Kidney (tissue), 13 donors: ENCODE measurements at regions not wholly inside any gene's neighbourhood (a gene's known extent, or its start where the extent isn't known, plus 50 kb on each side); places are given as distances from the start of the nearest gene placed in this dataset.

Experiments
- DNase-seq, 5 donors: peaks; one replicate each; pipeline ENCODE4 v3.0.0-alpha.2; 2013 to 2020
- FAIRE-seq: peaks from 2 replicates; lab custom pipeline; 2012; peaks lifted over from hg19 to GRCh38; lab: Jason Lieb, UNC
- H3K27ac ChIP-seq, 2 donors: one replicate each; pipeline ENCODE4 v1.7.0; 2013; ENCODE audit warnings: low read depth in 2 of 2, low read length in 2 of 2, inconsistent platforms in 1 of 2
- H3K27me3 ChIP-seq: one replicate; pipeline ENCODE4 v1.7.1; 2013; ENCODE audit warnings: low read length, inconsistent platforms; ENCODE audit not compliant: control insufficient read depth, insufficient read depth
- H3K36me3 ChIP-seq, 3 donors: one replicate each; pipeline versions ENCODE4 v1.7.0 to v1.7.1; 2013; ENCODE audit warnings: low read length in 3 of 3, control low read depth in 1 of 3, inconsistent platforms in 1 of 3; ENCODE audit not compliant: insufficient read depth in 3 of 3, control insufficient read depth in 2 of 3
- H3K4me1 ChIP-seq, 3 donors: one replicate each; pipeline versions ENCODE4 v1.7.0 to v1.7.1; 2013; ENCODE audit warnings: low read length in 3 of 3, inconsistent platforms in 1 of 3, low read depth in 1 of 3; ENCODE audit not compliant: control insufficient read depth in 2 of 3, insufficient read depth in 2 of 3
- H3K4me3 ChIP-seq, 3 donors: one replicate each; pipeline versions ENCODE4 v1.7.0 to v1.8.1; 2013; ENCODE audit warnings: low read length in 3 of 3, control low read depth in 1 of 3, inconsistent platforms in 1 of 3
- H3K9ac ChIP-seq, 3 donors: one replicate each; pipeline versions ENCODE4 v1.7.0 to v1.7.1; 2013; ENCODE audit warnings: low read length in 3 of 3, control low read depth in 1 of 3, inconsistent platforms in 1 of 3
- H3K9me3 ChIP-seq, 3 donors: one replicate each; pipeline versions ENCODE4 v1.7.0 to v1.7.1; 2013; ENCODE audit warnings: low read length in 3 of 3, control low read depth in 1 of 3, inconsistent platforms in 1 of 3; ENCODE audit not compliant: control insufficient read depth in 2 of 3, insufficient read depth in 1 of 3
- CTCF ChIP-seq: IDR thresholded peaks from 3 replicates; pipeline ENCODE4 v1.5.1; 2012; ENCODE audit warnings: mild to moderate bottlenecking, moderate library complexity, borderline replicate concordance; ENCODE audit not compliant: insufficient read depth; ENCODE audit errors: extremely low read depth
- intact Hi-C: fragments of 100-400 bp; cut with DNase I; formaldehyde crosslinking; loops from one replicate; pipeline ENCODE4 v1.11.1; 2022
- donor health status: control.
- donor health status: control.
- donor health status: control.
- donor health status: control.
- donor health status: control.
- donor health status: DM: yes; HTN: yes; CAD: no.
- donor health status: Normal renal cell carcinoma (clear cell type).

DNA sequence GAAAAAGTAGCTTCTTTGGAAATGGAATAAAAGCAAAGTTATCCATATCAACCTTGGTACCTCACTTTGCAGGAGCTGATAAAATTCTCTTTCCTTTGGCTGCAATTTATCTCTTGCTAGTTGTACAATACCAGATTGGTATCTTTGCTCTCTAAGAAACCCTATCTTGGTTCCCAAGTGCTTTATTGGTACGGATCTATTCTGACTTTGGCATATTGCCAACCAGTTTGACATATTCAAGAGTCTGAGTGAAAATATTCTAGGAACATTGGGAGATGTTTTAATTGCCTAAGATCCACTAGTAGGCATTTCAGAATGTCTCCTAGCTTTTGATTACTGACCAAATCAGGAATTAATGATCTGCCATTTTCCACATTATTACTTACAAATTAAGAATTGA lies 167.2 kb upstream of the ATP2B1 start:
- H3K27ac ChIP-seq: no peak overlapping the region
- intact Hi-C loops: no loop called here
- H3K4me1 ChIP-seq: peaks cover 0 to 2% (median 0%) of the 10 kb centered on the region in 3 donors
- no peaks in the 10 kb centered on the region for H3K36me3 ChIP-seq
- no peak overlapping the region for H3K9ac ChIP-seq
- H3K27me3 ChIP-seq: no peaks in the 10 kb centered on the region
- TF ChIP-seq CTCF: no peak
- no peak for FAIRE-seq
- DNase-seq: no peak
- no peak overlapping the region for H3K4me3 ChIP-seq
- no peaks in the 10 kb centered on the region for H3K9me3 ChIP-seq

DNA sequence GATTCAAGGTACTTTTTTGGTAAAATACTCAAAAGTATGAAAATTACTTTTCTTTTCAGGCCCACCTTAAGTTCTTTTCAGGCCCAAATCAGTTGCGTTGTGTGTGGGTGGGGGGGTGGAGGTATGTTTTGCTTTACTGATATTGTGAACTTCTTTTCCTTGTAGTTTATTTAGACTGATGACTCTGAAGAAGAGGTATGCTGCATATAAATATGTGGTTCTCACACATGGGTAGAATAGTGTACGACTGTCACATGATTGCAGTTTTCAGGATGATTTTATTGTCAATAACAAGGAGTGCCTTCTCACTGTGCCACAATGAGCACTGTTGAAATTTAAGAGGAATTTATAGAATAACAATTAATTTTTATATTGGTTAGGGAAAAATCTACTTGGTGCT lies 166.6 kb upstream of the ATP2B1 start:
- Histone ChIP-seq H3K27ac (no peak overlapping the region), H3K4me3 (no peak overlapping the region), H3K9ac (no peak overlapping the region), H3K4me1 (peaks cover 0 to 2% (median 0%) of the 10 kb centered on the region in 3 donors), H3K36me3 (no peaks in the 10 kb centered on the region), H3K9me3 (no peaks in the 10 kb centered on the region), H3K27me3 (no peaks in the 10 kb centered on the region)
- DNase-seq: no peak
- TF ChIP-seq CTCF: no peak
- intact Hi-C loops: no loop called here
- FAIRE-seq: no peak

DNA sequence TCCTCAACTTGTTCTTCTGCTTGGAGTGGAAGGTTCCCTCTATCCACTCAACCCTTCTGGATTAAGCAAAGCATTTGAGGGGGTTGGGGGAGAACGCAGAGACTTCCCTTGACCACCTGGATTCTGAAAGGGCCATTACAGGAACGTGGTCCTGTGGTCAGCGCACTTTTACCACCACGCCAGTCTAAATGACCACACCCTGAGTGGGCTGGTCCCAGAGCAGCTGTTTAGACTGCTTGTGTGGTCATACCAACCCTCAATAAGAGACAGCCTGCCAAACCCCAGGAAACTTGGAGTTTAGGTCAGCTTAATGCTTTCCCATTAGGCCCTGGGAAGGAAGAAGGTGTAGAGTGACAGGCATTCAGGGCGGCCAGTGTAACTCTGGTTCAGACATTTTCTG lies 165.5 kb upstream of the ATP2B1 start:
- intact Hi-C loops: no loop called here
- Histone ChIP-seq H3K36me3 (no peaks in the 10 kb centered on the region), H3K27ac (no peak overlapping the region), H3K27me3 (no peaks in the 10 kb centered on the region), H3K4me1 (peaks cover 0 to 2% (median 0%) of the 10 kb centered on the region in 3 donors), H3K9me3 (no peaks in the 10 kb centered on the region), H3K9ac (no peak overlapping the region), H3K4me3 (no peak overlapping the region)
- DNase-seq (peak in 1 of 5 donors; percentile 23), FAIRE-seq (no peak)
- TF ChIP-seq CTCF: no peak

DNA sequence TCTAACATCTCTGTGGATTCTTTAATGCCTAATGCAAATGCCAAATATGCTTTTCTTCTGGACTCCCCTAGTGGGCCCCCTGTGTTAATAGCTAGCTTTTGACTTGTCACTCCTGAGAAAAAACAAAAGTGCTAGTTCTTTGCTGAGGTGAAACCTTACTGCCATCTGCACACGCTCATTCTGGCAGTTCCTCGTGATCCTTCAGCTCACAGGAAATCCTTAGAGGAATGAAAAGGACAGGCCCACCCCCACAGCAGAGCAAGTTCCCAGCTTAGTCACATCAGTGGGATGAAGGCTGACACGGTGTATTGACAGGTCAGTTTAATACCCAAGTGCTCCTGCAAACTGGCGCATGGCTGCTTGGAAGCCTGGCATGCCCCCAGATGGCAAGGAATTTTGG lies 165.1 kb upstream of the ATP2B1 start:
- DNase-seq (peak in 3 of 5 donors; percentile 43 to 85 (median 68)), FAIRE-seq (no peak)
- H3K9ac ChIP-seq: no peak overlapping the region
- no peak overlapping the region for H3K4me3 ChIP-seq
- no peak overlapping the region for H3K27ac ChIP-seq
- intact Hi-C loops: no loop called here
- no peak for TF ChIP-seq CTCF
- H3K9me3 ChIP-seq: no peaks in the 10 kb centered on the region
- H3K27me3 ChIP-seq: no peaks in the 10 kb centered on the region
- H3K4me1 ChIP-seq: peaks cover 0 to 2% (median 0%) of the 10 kb centered on the region in 3 donors
- no peaks in the 10 kb centered on the region for H3K36me3 ChIP-seq
